Hepatocyte (in vitro differentiated cells): ENCODE measurements at regions not wholly inside any gene's neighbourhood (a gene's known extent, or its start where the extent isn't known, plus 50 kb on each side); places are given as distances from the start of the nearest gene placed in this dataset.

Source experiments
- DNase-seq: peaks from one replicate; pipeline ENCODE4 v3.0.0-alpha.2; 2016; ENCODE audit warnings: low spot score
- H2AFZ ChIP-seq: fragments of 200-600 bp; sonication (generic); 2 replicates; pipeline ENCODE4 v1.6.0; 2016; ENCODE audit warnings: antibody characterized with exemption, mild to moderate bottlenecking
- H3K27ac ChIP-seq: fragments of 200-600 bp; sonication (generic); 2 replicates; pipeline ENCODE4 v1.5.1; 2016; ENCODE audit warnings: mild to moderate bottlenecking
- H3K27me3 ChIP-seq: fragments of 200-600 bp; sonication (generic); 2 replicates; pipeline ENCODE4 v1.6.1; 2016
- H3K36me3 ChIP-seq: fragments of 200-600 bp; sonication (generic); replicated peaks from 2 replicates; pipeline ENCODE4 v1.5.1; 2016; ENCODE audit warnings: low read depth; ENCODE audit not compliant: insufficient read depth
- H3K4me1 ChIP-seq: fragments of 200-600 bp; sonication (generic); 2 replicates; pipeline ENCODE4 v1.5.1; 2016; ENCODE audit warnings: mild to moderate bottlenecking, moderate library complexity; ENCODE audit not compliant: insufficient read depth
- H3K4me2 ChIP-seq: fragments of 200-600 bp; sonication (generic); 2 replicates; pipeline ENCODE4 v1.6.0; 2016
- H3K4me3 ChIP-seq: fragments of 200-600 bp; sonication (generic); 2 replicates; pipeline ENCODE4 v1.5.1; 2016; ENCODE audit warnings: mild to moderate bottlenecking
- H3K79me2 ChIP-seq: fragments of 200-600 bp; sonication (generic); 2 replicates; pipeline ENCODE4 v1.6.0; 2017; ENCODE audit warnings: mild to moderate bottlenecking
- H3K9me2 ChIP-seq: fragments of 200-600 bp; sonication (generic); replicated peaks from 2 replicates; pipeline ENCODE4 v1.6.0; 2017; ENCODE audit warnings: mild to moderate bottlenecking; ENCODE audit not compliant: insufficient read depth
- H3K9me3 ChIP-seq: fragments of 200-600 bp; sonication (generic); 2 replicates; pipeline ENCODE4 v1.5.1; 2016; ENCODE audit warnings: low read depth, mild to moderate bottlenecking
- H4K20me1 ChIP-seq: fragments of 200-600 bp; sonication (generic); 2 replicates; pipeline ENCODE4 v1.6.0; 2016; ENCODE audit warnings: mild to moderate bottlenecking; ENCODE audit not compliant: insufficient read depth, poor library complexity, severe bottlenecking
- CTCF ChIP-seq: fragments of 200-600 bp; sonication (generic); IDR thresholded peaks from 2 replicates; pipeline ENCODE4 v1.5.1; 2016; ENCODE audit warnings: antibody characterized with exemption, mild to moderate bottlenecking; ENCODE audit not compliant: poor library complexity
- EZH2 ChIP-seq: fragments of 200-600 bp; sonication (generic); IDR thresholded peaks from 2 replicates; pipeline ENCODE4 v1.6.1; 2016; ENCODE audit warnings: antibody characterized with exemption, mild to moderate bottlenecking, borderline replicate concordance
- EZH2phosphoT487 ChIP-seq: fragments of 200-600 bp; sonication (generic); IDR thresholded peaks from one replicate; pipeline ENCODE4 v1.6.1; 2018; ENCODE audit warnings: antibody characterized with exemption, mild to moderate bottlenecking, low read depth, moderate library complexity; ENCODE audit not compliant: unreplicated experiment, severe bottlenecking
- WGBS: methylation state at CpG from one replicate; pipeline ENCODE4 v1.1.6; 2016; ENCODE audit warnings: low lambda C conversion rate; ENCODE audit errors: missing lambda C conversion rate; 5-methylcytosine and 5-hydroxymethylcytosine counted together

- H3K4me2 ChIP-seq: no peak overlapping the region
Observed at GRCh38 chr6:12456343-12456742, 166.2 kb downstream of the EDN1 start.

GRCh38 chr6:12457094-12457493, 166.9 kb downstream of the EDN1 start:
- Histone ChIP-seq H4K20me1 (no peaks in the 10 kb centered on the region), H3K9me2 (no peaks in the 10 kb centered on the region), H2AFZ (no peak overlapping the region), H3K4me3 (no peak overlapping the region), H3K9me3 (no peaks in the 10 kb centered on the region), H3K4me2 (no peak overlapping the region), H3K36me3 (no peaks in the 10 kb centered on the region), H3K79me2 (no peaks in the 10 kb centered on the region), H3K27ac (no peak overlapping the region), H3K27me3 (no peaks in the 10 kb centered on the region), H3K4me1 (peaks cover 2% of the 10 kb centered on the region)
- no peak for DNase-seq
- WGBS: 92% methylated on average over 3 of the region's 3 CpGs
- TF ChIP-seq CTCF (no peak), EZH2 (no peak), EZH2phosphoT487 (no peak)

More at GRCh38 chr6:12456343-12456742, 166.2 kb downstream of the EDN1 start:
- TF ChIP-seq EZH2 (no peak), CTCF (no peak), EZH2phosphoT487 (no peak)
- no peak for DNase-seq
- no peaks in the 10 kb centered on the region for H4K20me1 ChIP-seq
- no peaks in the 10 kb centered on the region for H3K27me3 ChIP-seq
- H3K4me3 ChIP-seq: no peak overlapping the region
- no peak overlapping the region for H2AFZ ChIP-seq
- peaks cover 2% of the 10 kb centered on the region for H3K4me1 ChIP-seq
- H3K79me2 ChIP-seq: no peaks in the 10 kb centered on the region
- H3K9me3 ChIP-seq: no peaks in the 10 kb centered on the region
- WGBS: 92% methylated on average over 12 of the region's 12 CpGs
- H3K36me3 ChIP-seq: no peaks in the 10 kb centered on the region
- no peak overlapping the region for H3K27ac ChIP-seq
- H3K9me2 ChIP-seq: no peaks in the 10 kb centered on the region

DNA sequence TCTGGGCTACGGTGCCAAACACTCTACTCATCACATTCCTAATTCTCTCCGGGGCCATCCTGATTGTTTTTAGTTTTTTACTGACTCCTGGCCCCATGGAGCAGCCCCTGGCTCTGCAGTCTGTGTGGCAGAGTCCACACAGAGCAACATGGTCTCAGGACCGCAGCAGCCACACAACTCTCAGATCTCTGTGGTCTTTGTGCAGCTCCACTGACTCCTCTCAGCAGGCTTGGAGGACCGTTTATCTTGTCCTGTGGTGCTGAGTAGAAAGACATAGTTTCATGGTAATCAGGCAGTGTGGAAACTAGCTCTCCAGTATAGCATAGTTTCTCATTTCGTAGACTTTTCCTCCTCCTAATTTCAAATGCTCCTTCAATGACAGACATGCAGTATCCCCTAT, 168.4 kb downstream of the EDN1 start:
- 74% methylated on average over 5 of the region's 5 CpGs for WGBS
- no peak overlapping the region for H2AFZ ChIP-seq
- peaks cover 2% of the 10 kb centered on the region for H3K4me1 ChIP-seq
- no peaks in the 10 kb centered on the region for H3K27me3 ChIP-seq
- H3K9me2 ChIP-seq: no peaks in the 10 kb centered on the region
- no peak overlapping the region for H3K4me2 ChIP-seq
- H4K20me1 ChIP-seq: no peaks in the 10 kb centered on the region
- no peak overlapping the region for H3K27ac ChIP-seq
- H3K4me3 ChIP-seq: no peak overlapping the region
- TF ChIP-seq EZH2phosphoT487 (no peak), EZH2 (no peak), CTCF (no peak)
- H3K9me3 ChIP-seq: no peaks in the 10 kb centered on the region
- no peaks in the 10 kb centered on the region for H3K36me3 ChIP-seq
- no peak for DNase-seq
- no peaks in the 10 kb centered on the region for H3K79me2 ChIP-seq
